K562 (cell line): ENCODE measurements at regions not wholly inside any gene's neighbourhood (a gene's known extent, or its start where the extent isn't known, plus 50 kb on each side); places are given as distances from the start of the nearest gene placed in this dataset.

Source experiments
- ATAC-seq: fragments of 200-7000 bp; cut with Tn5 transposase; 3 replicates; pipeline ENCODE4 v1.9.1; 2020; ENCODE audit warnings: moderate library complexity
- BruUV-seq: library from RNA; stranded (reverse); fragments of 400-500 nt; replicated peaks from 2 replicates; lab custom pipeline; 2021; lab: Mats Ljungman, UMichigan
- CTCF ChIA-PET: fragments of 300-600 bp; formaldehyde crosslinking; extraction: SDS; loops from one replicate; lab custom pipeline; 2021; ENCODE audit warnings: low intra/inter-chr PET ratio; lab: Yijun Ruan, JAX
- POLR2A ChIA-PET: fragments of 300-600, 350-650 bp; sonication (Branson Sonifier 250); formaldehyde crosslinking; extraction: SDS; loops from one replicate; lab custom pipeline; 2021; ENCODE audit warnings: antibody characterized with exemption, inconsistent platforms; lab: Yijun Ruan, JAX
- DNase-seq, 4 experiments: peaks; one replicate each; pipeline versions ENCODE4 v3.0.0 to v3.0.0-alpha.2; 2011 to 2018; ENCODE audit warnings: low spot score in 3 of 4, mixed read lengths in 3 of 4; ENCODE audit errors: extremely low read depth in 1 of 4
- FAIRE-seq: peaks from 2 replicates; lab custom pipeline; 2011; peaks lifted over from hg19 to GRCh38; lab: Jason Lieb, UNC
- H2AFZ ChIP-seq: 2 replicates; pipeline ENCODE4 v1.6.0; 2011; ENCODE audit warnings: low read depth, low read length, control low read depth, inconsistent platforms
- H3K27ac ChIP-seq: fragments of 200-600 bp; 3 replicates; pipeline ENCODE4 v1.8.0; 2011; ENCODE audit warnings: low read depth, mild to moderate bottlenecking, control low read depth, inconsistent platforms, low read length, moderate library complexity, mixed read lengths; ENCODE audit errors: extremely low read depth
- H3K27me3 ChIP-seq, 2 experiments: fragments of 300-600 bp in 1 of 2; 2 replicates in 1 of 2; 3 replicates in 1 of 2; pipeline versions ENCODE4 v1.6.0 to v1.8.0; 2011; ENCODE audit warnings: inconsistent platforms in 2 of 2, low read length in 2 of 2, mild to moderate bottlenecking in 1 of 2, mixed read lengths in 1 of 2, moderate library complexity in 1 of 2; ENCODE audit not compliant: control insufficient read depth in 2 of 2, insufficient read depth in 2 of 2
- H3K36me3 ChIP-seq: fragments of 300-600 bp; 3 replicates; pipeline ENCODE4 v1.8.0; 2011; ENCODE audit warnings: mild to moderate bottlenecking, low read length, inconsistent platforms; ENCODE audit not compliant: control insufficient read depth, insufficient read depth
- H3K4me1 ChIP-seq, 2 experiments: fragments of 200-600 bp in 1 of 2; replicated peaks in 1 of 2; 2 replicates in 1 of 2; 3 replicates in 1 of 2; pipeline versions ENCODE4 v1.5.1 to v1.8.0; 2011; ENCODE audit warnings: inconsistent platforms in 2 of 2, low read length in 2 of 2, mild to moderate bottlenecking in 1 of 2, mixed read lengths in 1 of 2, moderate library complexity in 1 of 2; ENCODE audit not compliant: control insufficient read depth in 2 of 2, insufficient read depth in 2 of 2
- H3K4me2 ChIP-seq: 2 replicates; pipeline ENCODE4 v1.6.1; 2011; ENCODE audit warnings: low read length, control low read depth, inconsistent platforms, mixed read lengths; ENCODE audit not compliant: insufficient read depth
- H3K4me3 ChIP-seq: fragments of 200-600 bp; sonication (generic), shearing (Covaris generic); 2 replicates; pipeline ENCODE4 v1.5.1; 2016; ENCODE audit warnings: control low read depth, inconsistent platforms
- H3K79me2 ChIP-seq: fragments of 200-600 bp; 3 replicates; pipeline ENCODE4 v1.8.0; 2011; ENCODE audit warnings: low read length, inconsistent platforms; ENCODE audit not compliant: control insufficient read depth, insufficient read depth
- H3K9ac ChIP-seq, 2 experiments: 2 replicates each; pipeline versions ENCODE4 v1.6.0 to v1.6.1; 2011; ENCODE audit warnings: low read depth in 2 of 2, low read length in 2 of 2, control low read depth in 1 of 2, inconsistent platforms in 1 of 2, mild to moderate bottlenecking in 1 of 2, mixed read lengths in 1 of 2; ENCODE audit not compliant: insufficient read depth in 1 of 2
- H3K9me1 ChIP-seq: one replicate; pipeline ENCODE4 v1.6.0; 2011; ENCODE audit warnings: inconsistent platforms, mild to moderate bottlenecking, low read length, moderate library complexity; ENCODE audit not compliant: control insufficient read depth, insufficient read depth
- H3K9me3 ChIP-seq: replicated peaks from 2 replicates; pipeline ENCODE4 v1.5.1; 2011; ENCODE audit warnings: low read depth, low read length, inconsistent platforms; ENCODE audit not compliant: control insufficient read depth, insufficient read depth
- H4K20me1 ChIP-seq: replicated peaks from 2 replicates; pipeline ENCODE4 v1.6.1; 2011; ENCODE audit warnings: low read length, inconsistent platforms, mixed read lengths; ENCODE audit not compliant: control insufficient read depth, insufficient read depth
- EP400 ChIP-seq: fragments of 450-650 bp; IDR thresholded peaks from 2 replicates; pipeline ENCODE4 v1.6.1; 2017; ENCODE audit warnings: antibody characterized with exemption, mild to moderate bottlenecking, moderate library complexity
- EZH2 ChIP-seq: IDR thresholded peaks from 2 replicates; pipeline ENCODE4 v1.6.1; 2012; ENCODE audit warnings: low read depth, mild to moderate bottlenecking, inconsistent platforms, low read length, borderline replicate concordance
- MCM5 ChIP-seq: fragments of 450-650 bp; IDR thresholded peaks from 2 replicates; pipeline ENCODE4 v1.6.1; 2016; ENCODE audit warnings: low read depth
- MTA3 ChIP-seq: fragments of 450-650 bp; formaldehyde crosslinking; IDR thresholded peaks from 2 replicates; pipeline ENCODE4 v1.6.1; 2017; ENCODE audit warnings: mild to moderate bottlenecking, borderline replicate concordance
- NCOA2 ChIP-seq, 2 experiments: fragments of 450-650 bp; IDR thresholded peaks; 2 replicates each; pipeline ENCODE4 v1.6.1; 2018; ENCODE audit warnings: mild to moderate bottlenecking in 2 of 2, moderate library complexity in 1 of 2; ENCODE audit not compliant: partially characterized antibody in 2 of 2
- NEUROD1 ChIP-seq: fragments of 150-350 bp; IDR thresholded peaks from 2 replicates; pipeline ENCODE4 v1.6.1; 2014; ENCODE audit warnings: borderline replicate concordance, low read length, low read depth; ENCODE audit not compliant: partially characterized antibody
- SMARCE1 ChIP-seq: fragments of 450-650 bp; IDR thresholded peaks from 2 replicates; pipeline ENCODE4 v1.7.1; 2016; ENCODE audit warnings: mild to moderate bottlenecking
- SNAPC5 ChIP-seq: fragments of 250-450 bp; sonication (Bioruptor Pico); IDR thresholded peaks from 2 replicates; pipeline ENCODE4 v1.8.0; 2021; ENCODE audit warnings: moderate library complexity, mild to moderate bottlenecking, inconsistent platforms
- TRIM28 ChIP-seq: fragments of 450-650 bp; IDR thresholded peaks from 2 replicates; pipeline ENCODE4 v1.6.1; 2017
- ZNF23 ChIP-seq: fragments of 250-450 bp; sonication (Bioruptor Pico); IDR thresholded peaks from 2 replicates; pipeline ENCODE4 v1.4.0; 2020; ENCODE audit warnings: mild to moderate bottlenecking
- ZNF407 ChIP-seq: fragments of 450-650 bp; IDR thresholded peaks from 2 replicates; pipeline ENCODE4 v1.6.1; 2016; ENCODE audit warnings: low read depth
- ZNF79 ChIP-seq: fragments of 250-450 bp; sonication (Bioruptor Pico); IDR thresholded peaks from 2 replicates; pipeline ENCODE4 v1.4.0; 2020; ENCODE audit warnings: low read depth, mild to moderate bottlenecking, moderate library complexity
- WGBS: fragments of 100-300 bp; shearing (Covaris generic); methylation state at CpG from one replicate; pipeline ENCODE4 v1.1.6; 2016; ENCODE audit warnings: low coverage, mixed read lengths; ENCODE audit not compliant: insufficient coverage; ENCODE audit errors: missing lambda C conversion rate; 5-methylcytosine and 5-hydroxymethylcytosine counted together
- in situ Hi-C: fragments of 300-500 bp; cut with MboI; formaldehyde crosslinking; loops from 4 replicates; pipeline ENCODE4 v1.15.0; 2018; ENCODE audit warnings: inconsistent platforms, mixed read lengths
- intact Hi-C: fragments of 100-400 bp; cut with micrococcal nuclease; formaldehyde crosslinking; loops from 2 replicates; pipeline ENCODE4 v1.14.2; 2022
- TF ChIP-seq, protein P1 (sequence below): fragments of 200-400 bp; formaldehyde crosslinking; IDR thresholded peaks from 2 replicates; pipeline ENCODE4 v1.6.1; 2017; ENCODE audit warnings: mild to moderate bottlenecking, low read depth, low read length, moderate library complexity

GRCh38 chr5:161096581-161096980 lies 244.6 kb upstream of the ATP10B start:
- FAIRE-seq: no peak
- BruUV-seq: no TSS peak
- CTCF ChIA-PET: no interaction called here

More at GRCh38 chr5:161096581-161096980, 244.6 kb upstream of the ATP10B start:
- Histone ChIP-seq H3K4me1 (no peaks in the 10 kb centered on the region), H3K27ac (no peak overlapping the region), H4K20me1 (no peaks in the 10 kb centered on the region), H2AFZ (no peak overlapping the region), H3K36me3 (no peaks in the 10 kb centered on the region), H3K9ac (no peak overlapping the region), H3K79me2 (no peaks in the 10 kb centered on the region), H3K9me3 (no peaks in the 10 kb centered on the region), H3K4me2 (no peak overlapping the region), H3K9me1 (no peaks in the 10 kb centered on the region), H3K4me3 (no peak overlapping the region), H3K27me3 (no peaks in the 10 kb centered on the region)
- POLR2A ChIA-PET: no interaction called here
- 3% methylated on average over 4 of the region's 4 CpGs for WGBS
- DNase-seq (no peak), ATAC-seq (no peak)
- intact Hi-C loops (no loop called here), in situ Hi-C loops (no loop called here)
- TF ChIP-seq EP400 (no peak), NEUROD1 (no peak), NCOA2 (IDR thresholded peaks at IDR 0.05; ENCODE audit: partially characterized antibody in 2 of 2) (no peak), ZNF79 (no peak), MCM5 (no peak), SMARCE1 (no peak), SNAPC5 (CRISPR knock-in tag) (no peak), ZNF407 (no peak), EZH2 (no peak), ZNF23 (CRISPR knock-in tag) (no peak), TRIM28 (no peak), MTA3 (no peak)
- TF ChIP-seq, protein P1, sequence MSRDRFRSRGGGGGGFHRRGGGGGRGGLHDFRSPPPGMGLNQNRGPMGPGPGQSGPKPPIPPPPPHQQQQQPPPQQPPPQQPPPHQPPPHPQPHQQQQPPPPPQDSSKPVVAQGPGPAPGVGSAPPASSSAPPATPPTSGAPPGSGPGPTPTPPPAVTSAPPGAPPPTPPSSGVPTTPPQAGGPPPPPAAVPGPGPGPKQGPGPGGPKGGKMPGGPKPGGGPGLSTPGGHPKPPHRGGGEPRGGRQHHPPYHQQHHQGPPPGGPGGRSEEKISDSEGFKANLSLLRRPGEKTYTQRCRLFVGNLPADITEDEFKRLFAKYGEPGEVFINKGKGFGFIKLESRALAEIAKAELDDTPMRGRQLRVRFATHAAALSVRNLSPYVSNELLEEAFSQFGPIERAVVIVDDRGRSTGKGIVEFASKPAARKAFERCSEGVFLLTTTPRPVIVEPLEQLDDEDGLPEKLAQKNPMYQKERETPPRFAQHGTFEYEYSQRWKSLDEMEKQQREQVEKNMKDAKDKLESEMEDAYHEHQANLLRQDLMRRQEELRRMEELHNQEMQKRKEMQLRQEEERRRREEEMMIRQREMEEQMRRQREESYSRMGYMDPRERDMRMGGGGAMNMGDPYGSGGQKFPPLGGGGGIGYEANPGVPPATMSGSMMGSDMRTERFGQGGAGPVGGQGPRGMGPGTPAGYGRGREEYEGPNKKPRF: no peak
